GM19455 (cell line): ENCODE measurements at regions not wholly inside any gene's neighbourhood (a gene's known extent, or its start where the extent isn't known, plus 50 kb on each side); places are given as distances from the start of the nearest gene placed in this dataset.

Experiments used
- ATAC-seq: cut with Tn5 transposase; IDR thresholded peaks from one replicate; pipeline ENCODE4 v1.9.1; 2021; ENCODE audit not compliant: unreplicated experiment

GRCh38 chr5:145708169-145708568, 127.0 kb downstream of the PRELID2 start:
- ATAC-seq = no peak

GRCh38 chr5:145704724-145705123, 130.4 kb downstream of the PRELID2 start:
- no peak for ATAC-seq

DNA sequence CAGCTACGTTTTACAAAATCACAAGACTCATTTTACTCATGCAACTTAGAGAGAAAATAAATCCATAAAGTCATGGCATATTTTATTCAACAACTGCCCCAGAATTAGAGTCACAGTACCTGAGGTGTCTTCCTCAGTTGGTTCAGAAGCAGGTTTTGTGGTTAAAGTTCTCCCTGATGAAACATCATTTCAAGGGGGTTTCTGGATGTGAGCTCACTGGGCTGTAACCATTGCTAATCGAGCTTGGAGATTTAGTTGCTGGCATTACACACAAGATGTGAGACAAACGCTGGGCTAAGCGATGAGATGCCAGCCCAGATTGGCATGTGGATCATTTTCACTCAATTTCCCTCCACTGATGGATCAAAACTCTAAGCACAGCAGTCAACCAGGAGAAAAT, 131.3 kb downstream of the PRELID2 start:
- no peak for ATAC-seq

DNA sequence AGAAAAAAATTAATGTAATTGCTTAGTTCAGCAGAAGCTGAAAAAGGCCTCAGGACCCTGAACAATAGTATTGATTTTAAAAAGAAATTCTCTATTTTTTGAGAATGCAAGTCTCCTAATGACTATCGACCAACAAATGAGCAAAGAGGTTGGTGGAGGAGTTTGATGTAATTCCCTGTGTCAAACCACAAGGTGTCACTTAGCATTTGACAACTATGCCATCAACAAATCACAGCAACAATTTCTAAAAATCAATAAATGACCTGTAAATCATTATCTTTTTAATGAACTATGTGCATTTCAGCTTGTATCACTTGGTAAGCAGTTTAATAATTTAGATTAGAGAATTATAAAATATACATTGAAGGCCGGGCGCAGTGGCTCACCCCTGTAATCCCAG, 133.7 kb downstream of the PRELID2 start:
- ATAC-seq = no peak

DNA sequence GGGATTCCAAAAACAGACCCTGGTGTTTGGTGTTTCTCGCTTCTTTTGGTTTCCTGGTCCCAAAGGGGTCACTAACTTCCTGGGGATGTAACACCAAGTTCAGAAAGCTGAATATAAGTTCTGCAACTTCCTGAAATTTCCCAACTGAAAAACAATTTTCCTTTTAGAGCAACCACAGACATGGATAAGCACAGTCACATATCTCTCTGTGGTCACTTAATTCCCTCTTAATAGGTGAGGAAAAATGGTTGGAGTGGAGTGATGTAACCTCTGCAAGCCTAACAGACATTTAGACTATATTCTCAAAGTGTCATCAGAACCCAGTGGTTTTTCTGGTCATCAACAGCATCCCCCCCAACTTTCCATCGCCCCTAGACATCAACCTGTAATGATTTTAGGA, 135.3 kb downstream of the PRELID2 start:
- no peak for ATAC-seq

DNA sequence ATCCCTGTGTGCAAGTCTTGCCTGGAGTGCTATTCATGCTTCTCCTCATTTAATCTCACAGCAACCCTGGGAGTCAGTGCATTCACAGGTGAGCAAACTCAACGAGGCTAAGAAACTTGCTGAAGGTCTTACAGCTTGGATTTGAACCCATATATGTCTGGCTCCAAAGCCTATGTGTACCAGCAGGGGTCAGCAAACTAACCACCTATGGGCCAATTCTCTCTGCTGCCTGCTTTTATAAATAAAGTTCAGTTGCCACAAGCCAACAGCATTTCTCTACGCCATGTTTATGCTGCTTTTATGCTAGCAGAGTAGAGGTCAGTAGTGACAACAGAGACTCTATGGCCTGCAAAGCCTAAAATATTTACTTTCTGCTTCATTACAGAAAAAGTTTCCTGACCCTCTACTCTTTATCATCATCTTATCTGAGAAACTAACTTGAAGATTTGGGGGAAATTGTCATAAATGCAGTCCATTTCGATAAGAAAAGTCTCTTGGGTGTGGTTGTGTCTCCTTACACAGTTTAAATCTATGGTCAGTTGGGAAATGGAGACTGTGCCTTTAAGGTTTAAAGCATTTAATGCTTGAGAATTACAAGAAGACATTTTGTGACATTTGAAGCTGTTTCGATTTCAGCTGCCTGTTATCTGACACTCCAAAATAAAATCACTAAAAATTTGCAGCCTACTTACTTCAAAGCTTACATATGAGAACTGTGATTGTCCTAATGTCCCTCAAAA, 137.7 kb downstream of the PRELID2 start:
- peak; percentile 60 for ATAC-seq

DNA sequence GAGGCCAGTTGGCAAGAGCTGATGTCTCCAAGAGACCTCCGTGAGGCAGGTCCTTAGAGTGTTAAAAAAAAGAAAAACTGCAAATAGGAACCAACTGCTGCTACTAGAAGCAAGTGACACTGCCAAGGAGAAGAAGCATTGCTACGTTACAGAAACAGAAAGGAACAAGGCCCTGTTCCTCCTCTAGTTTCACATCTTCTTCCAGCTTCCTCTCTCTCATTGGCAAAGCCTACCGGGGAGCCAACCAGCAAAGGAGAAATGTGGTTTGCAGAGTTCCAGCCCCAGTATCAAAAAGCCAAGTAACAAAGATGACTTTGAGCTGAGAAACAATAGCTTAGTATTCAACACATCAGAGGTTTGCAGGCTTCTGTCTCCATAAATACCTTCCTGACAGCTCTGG, 145.9 kb downstream of the PRELID2 start:
- no peak for ATAC-seq

GRCh38 chr5:145687943-145688342, 147.2 kb downstream of the PRELID2 start:
- ATAC-seq = no peak

DNA sequence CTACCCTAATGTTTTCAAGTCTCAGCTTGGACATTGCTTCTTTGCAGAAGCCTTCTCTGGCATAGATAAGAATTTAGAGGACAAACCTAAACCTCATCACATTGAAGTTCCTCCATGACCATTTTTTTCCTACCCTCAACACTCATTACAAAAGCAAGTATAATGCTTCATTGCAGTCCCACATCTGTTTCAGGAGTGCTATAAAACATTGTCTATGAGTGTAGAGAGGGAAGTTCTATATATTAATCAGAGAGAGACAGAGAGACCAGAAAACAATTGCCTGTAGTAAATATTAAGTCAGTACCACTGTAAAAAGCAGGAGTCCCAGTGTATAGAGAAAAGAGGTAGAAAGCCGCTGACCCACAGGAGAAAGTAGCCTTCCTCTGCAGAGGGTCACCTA, 149.7 kb downstream of the PRELID2 start:
- no peak for ATAC-seq

- ATAC-seq = no peak
Measured at GRCh38 chr5:145683431-145683830, 151.7 kb downstream of the PRELID2 start.

DNA sequence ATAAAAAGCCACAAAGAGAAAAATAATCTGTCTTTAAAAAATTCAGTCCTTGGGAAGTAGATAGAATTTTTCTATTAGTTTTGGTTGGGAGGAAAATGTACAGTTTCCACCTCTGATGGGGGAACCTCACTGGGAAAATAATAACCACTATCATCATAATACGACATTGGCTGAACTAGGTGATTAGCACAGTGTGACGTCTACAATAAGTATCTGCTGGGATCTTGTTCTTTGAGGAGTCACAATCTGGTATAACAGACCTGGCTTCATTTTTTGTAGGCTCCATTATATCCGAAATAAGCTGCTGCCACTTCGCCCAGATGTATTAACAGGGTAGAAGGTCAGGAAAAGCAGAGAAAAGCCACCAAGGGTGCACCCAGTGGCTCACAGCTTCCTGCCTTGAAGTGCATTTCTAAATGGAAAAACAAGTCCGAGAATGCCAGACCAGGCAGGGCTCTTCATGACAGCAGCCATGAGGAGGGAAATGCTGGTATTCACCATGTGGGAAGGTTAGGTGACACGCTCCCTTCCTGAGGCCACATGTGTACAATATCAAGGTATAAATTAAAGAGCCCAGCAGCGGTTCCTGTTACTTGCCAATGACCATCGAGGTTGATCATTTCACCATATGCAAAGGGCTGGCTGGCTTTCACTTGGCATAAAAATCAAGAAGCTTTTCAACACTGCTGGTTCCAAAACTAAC, 152.8 kb downstream of the PRELID2 start:
- ATAC-seq = no peak

DNA sequence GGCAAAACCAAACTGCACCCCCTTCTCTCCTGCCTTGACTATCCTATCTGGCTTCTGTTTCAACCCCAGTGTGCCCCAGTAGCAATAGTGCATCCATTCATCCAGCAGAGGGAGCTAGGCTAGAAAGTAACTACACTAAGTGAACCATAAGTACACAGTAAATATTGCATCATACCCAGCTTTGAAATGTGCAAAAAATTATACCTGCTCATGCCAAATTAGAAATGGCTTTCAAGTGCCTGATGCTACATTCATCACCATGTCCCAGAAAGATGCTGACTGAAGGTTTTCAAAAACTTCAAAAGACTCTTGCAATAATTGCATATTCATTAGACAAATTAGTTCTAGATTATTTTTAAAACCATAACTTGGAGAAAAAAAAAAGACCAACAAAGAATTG, 153.5 kb downstream of the PRELID2 start:
- ATAC-seq = peak; percentile 95

DNA sequence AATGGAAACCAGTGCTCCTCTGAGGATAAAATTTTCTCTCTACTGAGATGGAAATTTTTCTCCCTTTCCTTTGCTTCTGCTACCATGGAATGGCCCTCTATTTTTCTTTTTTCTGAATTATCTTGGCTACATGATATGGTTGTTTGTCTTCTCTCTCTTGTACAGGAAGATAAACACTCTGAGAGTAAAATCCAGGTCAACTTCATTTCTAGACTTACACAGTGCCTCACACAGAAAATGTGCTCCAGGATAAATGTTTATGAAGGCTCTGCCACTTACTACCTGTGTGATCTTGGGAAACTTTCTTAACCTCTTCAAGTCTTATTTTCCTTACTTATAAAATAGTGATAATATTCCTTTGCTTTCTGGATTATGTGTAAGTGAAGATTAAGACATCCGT, 153.9 kb downstream of the PRELID2 start:
- no peak for ATAC-seq

GRCh38 chr5:145680767-145681166, 154.4 kb downstream of the PRELID2 start:
- ATAC-seq = no peak

DNA sequence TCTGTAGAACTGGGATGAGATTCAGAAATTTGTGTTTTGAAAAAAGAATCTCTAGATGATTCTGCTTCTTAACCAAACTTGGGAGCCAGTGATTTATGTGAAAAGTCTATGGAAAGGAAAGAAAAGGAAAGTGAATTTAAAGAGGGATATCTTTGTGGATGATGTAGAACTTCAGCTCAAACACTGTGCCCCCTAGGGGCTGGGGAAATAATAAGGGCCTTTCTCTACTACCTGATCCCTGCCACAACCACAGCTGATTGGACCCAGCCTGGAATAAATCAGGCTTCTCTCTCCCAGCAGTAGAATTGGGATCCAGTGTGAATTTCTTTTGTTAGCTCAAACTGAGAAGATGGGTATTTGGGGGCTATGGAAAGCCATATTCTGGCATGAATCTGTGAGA, 155.0 kb downstream of the PRELID2 start:
- no peak for ATAC-seq

GRCh38 chr5:145678255-145678654, 156.9 kb downstream of the PRELID2 start:
- ATAC-seq = no peak

GRCh38 chr5:145673786-145674185, 161.4 kb downstream of the PRELID2 start:
- ATAC-seq = no peak

DNA sequence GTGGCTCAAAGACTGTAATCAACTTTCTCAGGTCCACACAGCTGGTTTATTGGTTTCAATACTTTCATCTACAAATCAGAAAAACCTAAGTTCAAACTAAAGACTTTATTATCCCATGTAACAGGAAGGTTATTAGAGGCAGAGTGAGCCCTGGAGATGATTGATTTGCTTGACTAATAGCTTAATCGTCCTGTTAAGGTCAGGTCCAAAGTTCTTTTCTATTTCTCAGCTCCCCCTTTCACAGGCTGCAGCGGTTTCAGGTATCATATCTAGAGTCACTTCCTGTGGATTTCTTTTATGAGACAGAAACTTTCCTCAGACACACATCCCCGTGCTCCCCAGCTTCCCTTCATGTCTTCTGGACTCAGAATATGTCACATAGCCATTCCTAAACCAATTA, 166.4 kb downstream of the PRELID2 start:
- no peak for ATAC-seq

GRCh38 chr5:145667742-145668141, 167.4 kb downstream of the PRELID2 start:
- ATAC-seq = no peak

- ATAC-seq = no peak
Measured at GRCh38 chr5:145666591-145666990, 168.6 kb downstream of the PRELID2 start.

DNA sequence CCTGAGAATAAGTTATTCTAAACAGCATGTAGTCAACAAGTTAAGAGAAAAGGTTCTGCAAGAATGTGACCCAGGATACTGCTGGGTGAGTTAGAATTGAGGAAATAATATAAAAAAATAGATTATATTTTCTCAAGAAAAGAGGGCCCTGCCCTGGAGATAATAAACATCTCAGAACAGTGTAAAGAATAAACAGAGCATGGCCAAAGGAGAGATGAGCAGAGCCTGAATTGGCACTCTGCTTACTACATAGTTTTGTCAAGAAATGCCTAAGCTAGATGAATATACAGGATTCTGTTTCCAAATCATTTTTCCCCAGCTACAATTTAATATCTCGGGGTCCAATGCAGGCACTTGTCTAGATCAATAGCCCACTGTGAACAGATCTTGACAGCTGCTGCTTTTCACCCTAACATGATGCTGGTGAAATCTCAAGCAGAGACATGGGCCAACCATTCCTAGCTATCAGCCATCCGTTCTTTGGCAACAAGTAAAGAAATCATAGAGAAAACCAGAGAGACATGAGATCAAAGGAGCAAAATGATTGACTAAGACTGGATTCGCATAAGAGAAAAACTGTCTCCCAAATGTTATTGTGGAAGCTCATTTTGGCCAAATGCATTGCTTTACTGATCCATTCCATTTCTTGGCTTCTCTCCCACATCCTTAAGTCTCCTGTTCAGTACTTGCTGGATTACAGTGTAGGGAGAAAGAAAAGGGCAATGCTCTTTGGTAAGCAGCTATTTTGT, 173.2 kb downstream of the PRELID2 start:
- ATAC-seq = no peak
